ENCODE measurements at regions not wholly inside any gene's neighbourhood (a gene's known extent, or its start where the extent isn't known, plus 50 kb on each side); places are given as distances from the start of the nearest gene placed in this dataset.
"Not testable (repeated sequence)": the region's sequence is repeated elsewhere in the genome, so short reads cannot be mapped to it uniquely, and the experiment has no call there.

DNA sequence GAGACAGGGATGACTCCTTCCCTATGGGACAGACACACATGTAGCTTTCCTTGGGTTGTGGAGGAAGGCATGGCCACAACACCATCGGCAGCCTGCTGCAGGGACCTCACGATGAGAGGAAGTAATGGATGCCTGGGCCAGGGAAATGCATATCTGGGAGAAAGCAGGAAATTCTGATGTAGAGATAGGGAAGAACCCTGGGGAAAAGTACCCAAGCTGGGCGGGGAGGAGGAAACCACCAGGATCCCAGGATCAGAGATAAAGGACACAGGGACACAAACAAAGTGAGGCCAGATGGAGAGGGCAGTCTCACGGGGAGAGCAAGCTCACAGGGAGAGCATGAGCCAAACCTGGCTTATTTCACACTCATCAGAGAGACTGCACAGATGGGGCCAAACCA, 294.7 kb upstream of the TEKT4 start:
- DNase-seq, result not testable (repeated sequence)

DNA sequence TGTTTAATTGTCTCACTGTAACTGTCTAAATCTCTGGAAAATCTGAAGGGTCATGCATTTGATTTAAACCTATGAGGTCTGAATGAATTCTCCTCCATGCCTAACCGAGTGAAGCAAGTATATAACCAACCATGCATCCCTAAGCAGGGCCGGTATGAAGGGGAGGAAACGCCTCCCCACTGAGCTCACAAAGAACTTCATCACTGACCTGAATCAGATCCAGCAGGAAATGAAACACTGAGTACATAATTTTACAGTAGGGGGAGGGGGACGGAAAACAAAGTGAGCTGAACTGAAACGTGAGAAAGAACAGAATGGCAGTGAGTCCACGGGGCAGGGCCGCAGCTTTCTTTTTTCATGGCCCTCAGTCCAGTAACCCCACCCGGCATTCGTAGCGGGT, 294.1 kb upstream of the TEKT4 start:
- not testable (repeated sequence) for DNase-seq

DNA sequence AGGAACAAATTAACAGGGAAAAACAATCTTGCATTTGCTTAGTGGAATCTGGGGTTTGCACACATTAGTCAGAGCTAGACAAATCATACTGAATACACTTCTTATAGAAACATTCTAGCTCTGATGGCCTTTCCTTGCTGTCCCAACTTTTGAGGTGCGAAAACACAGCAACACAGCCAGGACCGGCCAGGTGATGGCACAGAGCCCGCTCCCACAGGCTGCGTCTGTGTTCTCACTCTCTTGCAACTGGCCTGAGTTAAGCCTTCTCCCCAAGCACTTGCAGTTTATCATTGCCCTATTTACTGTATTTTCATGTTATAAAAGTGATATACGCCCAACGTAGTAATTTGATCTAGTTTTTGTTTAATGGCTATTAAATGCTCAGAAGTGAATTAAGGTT, 292.0 kb upstream of the TEKT4 start:
- not testable (repeated sequence) for DNase-seq

DNA sequence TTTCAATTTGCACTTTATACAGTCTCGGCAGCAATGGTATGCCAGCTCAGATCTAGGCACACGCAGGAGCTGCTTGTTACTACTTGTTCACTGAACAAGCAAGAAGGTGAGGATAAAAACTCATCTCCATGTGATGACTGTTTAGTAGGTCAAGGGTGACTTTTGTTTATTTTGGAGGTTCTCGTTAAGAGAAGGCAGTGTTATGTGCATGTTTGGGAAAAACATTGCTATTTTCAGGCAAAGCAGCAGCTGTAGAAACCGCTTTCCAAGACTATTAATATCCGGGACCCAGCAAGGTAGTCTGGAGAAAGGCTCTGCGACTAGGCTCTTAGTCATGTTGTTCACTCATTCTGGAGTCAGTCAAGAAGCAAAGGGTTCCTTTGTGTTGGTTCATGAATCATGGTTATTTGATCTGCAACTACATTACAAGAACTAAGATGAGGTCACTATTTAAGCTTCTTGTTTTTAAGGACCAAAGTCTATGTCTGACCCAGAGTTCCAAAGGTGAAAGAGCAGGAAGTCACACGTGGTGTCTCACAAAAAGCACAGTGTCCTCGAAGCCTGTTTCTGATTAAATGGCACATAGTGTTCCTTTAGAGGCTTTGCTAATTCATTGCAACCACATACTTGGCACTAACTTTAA, 288.0 kb upstream of the TEKT4 start:
- DNase-seq, result not testable (repeated sequence)

DNA sequence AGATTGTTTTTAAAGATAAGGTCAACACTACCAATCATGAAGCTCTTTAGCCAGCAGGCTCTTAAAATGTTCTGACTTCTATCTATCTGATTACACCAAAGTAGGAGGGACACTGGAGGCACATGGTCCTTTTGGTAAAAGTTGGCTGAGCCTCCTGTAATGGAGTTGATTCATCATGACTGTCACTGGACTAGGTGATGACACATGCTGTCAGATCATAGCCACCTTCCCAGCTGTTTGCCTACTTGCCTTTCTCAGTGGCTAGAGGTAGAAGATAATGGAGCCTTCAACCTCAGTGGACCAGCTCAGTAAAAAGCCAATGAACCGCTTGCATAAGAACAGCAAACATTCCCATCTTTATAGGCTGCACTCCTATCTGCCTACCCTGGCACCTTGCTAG, 286.7 kb upstream of the TEKT4 start:
- not testable (repeated sequence) for DNase-seq

DNA sequence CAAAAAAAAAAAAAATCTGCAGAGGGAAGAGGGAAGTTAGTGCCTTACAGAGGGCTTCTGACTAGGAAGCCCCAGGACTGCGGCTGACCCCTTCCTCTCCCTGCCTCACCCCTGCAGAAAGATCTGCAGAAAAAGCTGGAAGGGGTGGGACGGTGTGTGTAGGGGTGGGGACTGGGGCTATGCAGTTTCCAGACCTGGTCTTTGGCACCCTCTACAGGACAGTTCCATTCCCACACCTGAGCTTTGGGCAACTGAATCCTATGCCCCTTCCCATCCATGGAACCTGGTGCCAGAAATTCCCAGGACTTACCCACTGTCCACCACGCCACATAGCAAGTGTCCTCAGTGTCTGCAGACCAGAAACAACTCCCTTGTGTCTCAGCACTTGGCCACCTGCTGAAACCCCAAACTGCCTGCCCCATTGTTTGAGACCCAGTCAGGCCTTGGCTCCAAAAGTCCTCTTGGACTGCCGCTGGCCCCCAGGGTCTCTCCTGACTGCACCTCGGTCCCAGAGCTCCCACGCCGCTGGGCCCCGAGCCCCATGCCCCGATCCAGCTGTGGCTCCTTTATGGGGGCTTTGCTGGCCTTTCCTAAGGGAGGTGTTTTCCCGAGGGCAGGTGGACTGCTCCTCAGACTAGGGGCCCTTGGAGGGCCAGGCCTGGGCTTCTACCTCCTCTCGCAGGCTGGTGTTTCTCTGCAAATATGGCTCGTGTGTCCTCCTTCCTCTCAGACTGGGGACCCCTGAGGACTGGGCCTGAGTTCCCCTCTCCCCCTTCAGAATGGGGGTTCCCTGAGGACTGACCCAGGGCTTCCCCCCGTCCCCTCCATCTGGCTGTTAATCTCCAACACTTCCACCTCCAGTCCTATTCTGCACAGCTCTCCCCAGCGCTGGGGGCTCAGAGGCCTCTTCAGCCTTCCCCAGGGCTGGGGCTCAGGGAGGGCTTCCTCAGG, 284.9 kb upstream of the TEKT4 start:
- not testable (repeated sequence) for DNase-seq

DNA sequence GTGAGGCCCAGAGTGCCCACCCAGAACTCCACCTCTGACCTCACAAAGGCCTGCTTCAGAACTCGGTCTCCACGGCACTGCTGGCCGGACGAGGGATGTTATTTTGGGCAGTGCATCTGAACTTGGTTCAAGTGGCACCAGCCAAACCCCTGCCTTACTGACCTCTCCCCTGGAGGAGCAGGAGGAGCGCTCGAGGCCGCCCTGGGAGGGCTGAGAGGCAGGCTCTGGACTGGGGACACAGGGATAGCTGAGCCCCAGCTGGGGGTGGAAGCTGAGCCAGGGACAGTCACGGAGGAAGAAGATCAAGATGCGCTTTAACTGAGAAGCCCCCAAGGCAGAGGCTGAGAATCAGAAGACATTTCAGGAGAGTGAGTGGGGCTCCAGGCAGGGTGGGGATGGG, 284.2 kb upstream of the TEKT4 start:
- DNase-seq, result not testable (repeated sequence)

DNA sequence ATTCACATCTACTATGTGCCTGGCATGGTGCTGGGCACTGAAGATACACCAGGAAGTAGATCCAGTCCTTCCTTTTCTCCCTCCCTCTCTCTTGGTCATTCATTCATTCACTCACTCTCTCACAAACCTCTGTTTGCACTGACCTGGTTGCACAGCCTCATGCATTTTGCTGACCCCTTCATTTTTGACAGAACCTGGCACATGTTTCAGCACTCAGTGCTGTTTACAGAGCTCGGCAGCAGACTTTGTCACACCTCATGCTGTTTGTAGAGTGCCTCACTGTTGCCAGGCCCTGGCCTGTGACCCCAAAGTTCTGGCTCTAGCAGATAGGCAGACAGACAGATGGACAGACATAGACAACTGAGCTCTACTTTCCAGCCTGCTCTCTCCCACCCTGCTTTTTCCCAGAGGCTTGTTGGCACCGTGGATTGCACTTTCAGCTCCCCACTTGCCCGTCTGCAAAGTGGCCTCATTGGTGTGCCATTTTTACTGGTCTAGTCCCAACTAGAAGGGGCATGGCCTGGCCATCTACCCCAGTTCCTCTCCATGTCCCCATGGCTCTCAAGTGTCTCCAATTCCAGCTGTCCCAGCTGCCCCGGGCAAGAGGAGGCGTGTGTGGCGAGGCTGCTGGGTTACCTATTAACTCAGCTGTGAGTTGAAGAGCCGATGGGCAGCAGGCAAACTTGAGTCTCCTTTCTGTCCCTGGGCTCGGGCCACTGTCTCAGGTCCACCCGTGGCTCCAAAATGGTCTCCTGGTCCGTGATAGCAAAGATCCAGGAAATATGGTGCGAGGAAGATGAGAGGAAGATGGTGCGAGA, 277.0 kb upstream of the TEKT4 start:
- DNase-seq, result not testable (repeated sequence)

DNA sequence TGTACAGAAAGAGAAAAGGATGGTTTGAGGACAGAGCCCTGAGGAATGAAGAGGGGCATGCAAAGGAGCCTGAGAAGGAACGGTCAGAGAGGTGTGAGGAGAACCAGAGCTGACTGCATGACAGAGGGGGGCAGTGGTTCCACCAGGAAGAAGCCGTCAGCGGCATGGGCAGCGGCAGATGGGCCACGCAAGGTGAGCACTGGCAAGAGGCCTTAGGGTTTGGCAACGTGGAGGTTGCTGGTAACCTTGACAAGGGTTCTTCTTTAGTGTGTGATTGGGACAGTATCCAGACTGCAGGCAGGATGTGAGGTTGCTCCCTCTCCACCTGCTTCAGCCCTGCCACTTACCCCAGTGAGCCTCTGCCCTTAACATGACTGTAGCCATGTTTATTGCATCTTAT, 275.3 kb upstream of the TEKT4 start:
- not testable (repeated sequence) for DNase-seq

DNA sequence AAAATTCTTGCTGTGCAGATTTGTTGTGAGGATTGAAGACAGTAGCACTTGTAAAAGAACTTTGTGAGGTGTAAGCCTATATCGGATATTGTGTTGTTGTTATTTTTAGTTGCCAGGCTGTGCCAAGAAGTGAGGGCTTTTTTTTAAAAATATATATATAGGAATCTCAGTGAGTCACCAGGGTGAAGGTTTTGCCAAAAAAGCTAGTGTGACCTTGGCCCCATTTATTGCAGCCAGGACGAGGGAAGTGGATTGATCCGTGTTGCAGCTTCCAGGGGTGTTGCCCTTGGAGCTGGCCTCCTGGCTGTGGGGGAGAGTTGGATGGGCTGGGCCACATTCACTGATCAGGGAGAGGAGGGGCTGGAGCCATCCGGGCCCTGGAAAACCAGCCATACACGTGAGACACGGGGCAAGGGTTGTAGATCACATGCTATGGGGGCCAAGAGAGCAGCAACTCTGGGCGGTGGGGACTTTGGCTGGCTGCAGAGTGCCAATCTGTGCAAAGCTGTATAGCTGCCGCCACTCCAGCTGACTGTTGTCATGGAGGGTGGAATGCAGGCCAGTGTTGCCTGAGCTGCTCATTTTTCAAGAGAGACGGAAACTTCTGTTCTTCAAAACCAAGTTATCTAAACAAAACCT, 273.0 kb upstream of the TEKT4 start:
- not testable (repeated sequence) for DNase-seq

DNA sequence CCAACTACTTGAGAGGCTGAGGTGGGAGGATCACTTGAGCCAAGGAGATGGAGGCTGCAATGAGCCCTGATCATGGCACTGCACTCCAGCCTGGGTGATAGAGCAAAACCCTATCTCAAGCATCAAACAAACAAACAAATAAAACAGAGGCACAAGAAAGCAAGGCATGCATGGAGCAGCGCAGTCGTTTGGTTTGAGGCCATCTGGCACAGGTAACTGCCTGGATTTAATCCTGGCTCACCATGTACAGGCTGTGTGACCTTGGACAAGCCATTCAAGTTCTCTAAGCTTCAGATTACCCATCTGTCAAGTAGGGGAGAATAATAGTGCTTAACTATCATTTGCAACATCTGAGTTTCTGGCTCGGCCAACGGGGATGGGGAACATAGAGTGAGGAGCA, 270.3 kb upstream of the TEKT4 start:
- DNase-seq, result not testable (repeated sequence)

DNA sequence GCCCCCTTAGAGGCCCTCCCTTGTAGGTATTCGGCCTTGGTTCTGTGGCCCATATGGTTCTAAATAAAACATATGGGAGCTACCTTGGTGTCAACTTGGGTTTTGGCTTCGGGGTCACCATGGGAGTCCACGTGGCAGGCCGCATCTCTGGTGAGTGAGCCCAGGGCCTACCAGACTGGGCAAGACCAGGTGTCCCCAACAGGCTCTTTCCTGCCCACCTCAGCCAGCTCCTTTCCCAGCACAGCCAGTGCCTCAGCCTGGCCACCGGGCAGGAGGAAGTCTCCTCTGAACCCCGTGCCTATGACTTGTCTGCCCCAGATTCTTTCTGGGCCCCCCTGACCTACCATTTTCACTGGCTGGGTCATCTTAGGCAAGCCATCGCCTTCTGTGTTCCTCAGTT, 268.8 kb upstream of the TEKT4 start:
- no peak for DNase-seq

DNA sequence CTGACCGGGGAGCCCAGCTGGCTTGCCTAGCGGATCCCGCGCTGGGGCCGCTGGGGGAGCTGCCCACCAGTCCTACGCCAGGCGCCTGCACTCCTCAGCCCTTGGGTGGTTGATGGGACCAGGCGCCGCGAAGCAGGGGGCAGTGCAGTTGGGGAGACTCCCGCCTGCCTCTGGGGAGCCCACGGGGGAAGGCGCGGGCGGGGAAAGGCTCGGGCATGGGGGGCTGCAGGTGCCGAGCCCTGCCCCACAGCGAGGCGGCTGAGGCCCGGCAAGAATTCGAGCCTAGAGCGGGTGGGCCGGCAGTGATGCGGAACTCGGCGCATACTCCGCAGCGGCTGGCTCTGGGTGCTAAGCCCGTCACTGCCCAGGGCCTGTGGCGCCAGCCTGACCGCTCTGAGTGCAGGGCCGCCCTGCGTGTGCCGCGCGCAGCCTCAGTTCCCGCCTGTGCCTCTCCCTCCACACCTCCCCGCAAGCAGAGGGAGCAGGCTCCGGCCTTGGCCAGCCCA, 249.1 kb upstream of the TEKT4 start:
- DNase-seq, result no peak

DNA sequence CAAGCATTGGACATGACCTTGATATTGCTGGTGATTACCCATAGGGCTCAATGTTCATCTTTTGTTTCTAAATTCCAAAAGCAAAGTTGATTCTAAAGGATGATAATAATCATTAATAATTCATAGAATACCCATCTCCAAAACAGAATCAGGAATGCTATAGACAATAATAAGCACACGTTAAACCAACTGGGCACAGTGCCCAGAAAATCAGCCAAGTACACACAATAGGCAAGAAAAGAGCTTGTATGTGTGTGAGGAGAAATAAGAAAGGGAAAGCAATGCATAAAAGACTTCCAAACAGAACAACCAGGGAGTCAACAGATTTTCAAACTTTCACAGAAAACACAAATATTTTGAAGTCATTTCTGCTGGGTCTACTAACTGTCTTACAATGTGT, 242.3 kb upstream of the TEKT4 start:
- not testable (repeated sequence) for DNase-seq

DNA sequence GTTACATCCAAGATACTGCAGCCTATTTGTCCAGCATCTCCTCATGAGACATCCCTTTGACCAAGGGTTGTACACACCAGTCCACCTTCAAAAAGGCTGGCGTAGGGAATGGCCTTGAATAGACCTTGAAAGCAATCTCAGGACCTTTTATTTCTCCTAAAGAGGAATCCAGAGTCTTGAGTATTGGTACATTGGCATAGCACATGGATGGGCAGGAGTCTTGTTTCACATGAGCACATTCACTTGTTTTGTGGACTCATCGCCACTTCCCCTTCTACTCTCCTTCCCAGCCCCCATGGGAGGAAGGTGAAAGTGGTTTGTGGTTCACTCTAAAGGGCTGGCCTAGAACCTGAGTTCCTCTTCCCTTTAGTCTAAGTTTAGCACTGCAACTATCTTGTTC, 229.8 kb upstream of the TEKT4 start:
- DNase-seq, result not testable (repeated sequence)

DNA sequence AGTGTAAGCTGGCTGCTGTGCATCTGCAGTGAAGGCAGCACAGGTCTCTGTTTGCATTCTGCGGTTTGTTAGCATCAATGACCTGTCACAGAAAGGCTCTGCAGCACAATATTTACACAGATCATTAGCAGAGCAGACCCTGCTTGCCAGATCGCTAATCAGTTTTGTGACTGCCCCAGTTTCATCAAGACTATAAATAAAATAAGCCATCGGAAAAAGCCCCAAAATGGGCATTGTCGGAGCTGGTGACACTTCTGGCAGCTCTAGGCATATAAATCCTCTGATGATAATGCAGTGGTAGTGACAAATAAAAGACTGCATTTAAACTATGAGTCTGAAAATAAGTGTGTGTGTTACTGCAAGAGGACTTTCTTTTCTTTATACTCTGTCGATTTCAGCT, 219.1 kb upstream of the TEKT4 start:
- not testable (repeated sequence) for DNase-seq

DNA sequence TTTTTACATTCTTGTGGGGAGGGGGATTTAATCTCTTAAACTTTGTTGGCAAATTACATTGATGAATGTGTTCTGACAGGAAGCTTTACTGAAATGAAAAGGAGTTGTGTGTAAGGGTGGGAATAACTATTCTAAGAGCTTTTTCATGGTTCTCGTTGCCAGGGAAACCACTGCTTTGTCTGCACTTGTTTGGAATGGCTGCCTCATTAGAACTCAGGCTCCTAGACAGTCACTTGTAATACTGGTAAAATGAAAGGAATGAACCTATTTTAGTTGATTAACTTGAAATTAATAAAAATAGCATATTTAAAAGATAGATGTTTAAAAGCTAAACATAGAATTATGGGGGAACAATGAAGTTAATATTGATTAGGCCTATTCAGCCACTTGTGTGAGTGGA, 201.4 kb upstream of the TEKT4 start:
- not testable (repeated sequence) for DNase-seq

DNA sequence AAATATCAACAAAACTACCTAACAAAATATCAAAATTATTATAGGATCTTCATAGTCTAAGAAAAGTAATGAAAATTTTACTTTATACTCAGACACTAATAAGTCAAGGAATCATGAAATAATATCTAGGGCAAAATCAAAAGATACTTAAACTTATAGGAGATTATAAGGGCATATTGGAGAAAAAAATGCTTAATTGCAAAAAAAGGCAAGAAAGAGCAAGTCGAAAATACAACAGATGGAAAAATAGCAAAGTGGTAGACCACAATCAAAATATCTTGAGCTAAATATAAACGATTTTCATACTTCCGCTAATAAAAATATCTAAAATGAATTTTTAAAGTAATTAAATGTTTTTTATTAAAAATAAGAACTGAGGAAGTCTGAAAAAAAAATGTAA, 177.0 kb upstream of the TEKT4 start:
- not testable (repeated sequence) for DNase-seq

DNA sequence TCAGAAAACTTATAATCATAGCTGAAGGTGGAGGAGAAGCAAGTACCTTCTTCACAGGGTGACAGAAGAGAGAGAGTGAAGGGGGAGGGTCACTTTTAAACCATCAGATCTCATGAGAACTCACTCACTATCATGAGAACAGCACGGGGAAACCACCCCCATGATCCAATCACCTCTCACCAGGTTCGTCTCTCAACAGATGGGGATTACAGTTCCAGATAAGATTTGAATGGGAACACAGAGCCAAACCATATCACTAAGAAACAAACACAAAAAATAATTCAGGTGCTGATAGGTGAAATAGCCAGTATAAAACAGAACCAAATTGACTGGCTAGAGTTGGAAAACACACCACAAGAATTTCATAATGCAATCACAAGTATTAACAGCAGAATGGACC, 162.2 kb upstream of the TEKT4 start:
- DNase-seq, result not testable (repeated sequence)

DNA sequence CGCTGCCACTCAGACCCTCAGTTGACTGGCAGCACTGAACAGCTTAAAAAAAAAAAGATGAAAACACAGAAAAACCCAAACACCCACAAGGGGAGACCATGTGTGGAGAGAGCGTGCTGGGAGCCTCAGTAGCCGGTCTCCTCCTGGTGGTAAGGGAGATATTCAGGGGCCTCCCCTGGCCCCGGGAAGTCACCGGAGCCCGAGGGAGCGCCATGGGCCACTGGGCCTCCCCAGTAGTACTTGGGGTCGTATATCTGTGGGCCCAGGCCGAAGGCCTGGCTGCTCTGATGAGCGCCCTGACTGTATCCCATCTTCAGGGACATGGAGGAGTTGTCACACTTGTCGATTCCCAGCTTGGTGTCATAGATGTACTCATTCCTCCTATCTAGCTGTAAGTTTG, 145.7 kb upstream of the TEKT4 start:
- no peak for DNase-seq

DNA sequence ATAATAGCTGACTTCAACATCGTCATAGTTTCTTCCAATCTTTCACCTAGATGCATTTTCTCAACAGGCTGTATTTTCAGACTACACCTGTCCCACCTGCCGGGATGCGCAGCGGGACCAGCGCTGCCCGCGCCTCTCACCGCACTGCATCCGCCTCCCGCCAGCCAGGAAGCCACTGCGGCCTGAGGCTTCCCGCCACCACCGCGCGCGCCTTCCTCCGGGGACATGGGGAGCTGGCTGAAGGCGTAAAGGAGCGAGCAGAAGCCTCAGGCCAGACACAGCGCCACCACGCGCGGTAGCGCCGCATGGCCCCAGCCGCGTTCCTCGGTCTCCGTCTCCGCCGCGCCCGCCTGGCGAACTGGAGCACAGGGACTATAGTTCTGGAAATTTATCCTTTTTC, 135.7 kb upstream of the TEKT4 start:
- DNase-seq, result not testable (repeated sequence)

DNA sequence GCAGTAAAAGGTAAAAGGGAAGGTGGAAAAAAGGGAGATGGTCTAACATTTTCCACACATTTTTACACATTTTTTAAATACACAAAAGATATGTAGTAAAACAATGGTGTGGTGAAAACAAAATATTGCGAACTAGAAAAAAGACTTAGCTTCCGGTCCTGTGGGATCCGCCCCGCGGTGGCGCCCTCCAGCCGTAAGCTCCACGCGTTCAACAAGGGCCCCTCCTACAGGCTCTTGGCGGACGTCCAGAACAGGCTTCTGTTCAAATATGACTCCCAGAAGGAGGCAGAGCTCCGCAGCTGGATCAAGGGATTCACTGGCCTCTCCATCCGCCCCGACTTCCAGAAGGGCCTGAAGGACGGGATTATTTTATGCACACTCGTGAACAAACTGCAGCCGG, 134.1 kb upstream of the TEKT4 start:
- DNase-seq, result peak; percentile 18
